ENCODE measurements at regions not wholly inside any gene's neighbourhood (a gene's known extent, or its start where the extent isn't known, plus 50 kb on each side); places are given as distances from the start of the nearest gene placed in this dataset.

- no peak for TF ChIP-seq XRCC3 (IDR thresholded peaks at IDR 0.05)
- no peak for TF ChIP-seq BHLHE40 (IDR thresholded peaks at IDR 0.05; ENCODE audit: low read length)
Measured at GRCh38 chr4:23477905-23478304, 411.9 kb downstream of the PPARGC1A start.

All from K562 (cell line).